ENCODE measurements at regions not wholly inside any gene's neighbourhood (a gene's known extent, or its start where the extent isn't known, plus 50 kb on each side); places are given as distances from the start of the nearest gene placed in this dataset.

GRCh38 chr13:22169473-22169872, 498.6 kb downstream of the FGF9 start (continued):
- TF ChIP-seq EZH2phosphoT487 (IDR thresholded peaks at IDR 0.05; ENCODE audit: unreplicated experiment) (no peak), EZH2 (IDR thresholded peaks at IDR 0.05; ENCODE audit: low read depth, unreplicated experiment) (no peak), ZNF331 (CRISPR knock-in tag; IDR thresholded peaks at IDR 0.05; ENCODE audit: low read depth) (no peak), JUNB (IDR thresholded peaks at IDR 0.05; ENCODE audit: unreplicated experiment) (no peak), ZNF114 (CRISPR knock-in tag; IDR thresholded peaks at IDR 0.05) (no peak), POLR2AphosphoS5 (IDR thresholded peaks at IDR 0.05; ENCODE audit: low read depth) (no peak), CREB1 (CRISPR knock-in tag; IDR thresholded peaks at IDR 0.05; ENCODE audit: low read depth) (no peak), STAT1 (IDR thresholded peaks at IDR 0.05; ENCODE audit: unreplicated experiment) (no peak)
- TF ChIP-seq, protein P1, sequence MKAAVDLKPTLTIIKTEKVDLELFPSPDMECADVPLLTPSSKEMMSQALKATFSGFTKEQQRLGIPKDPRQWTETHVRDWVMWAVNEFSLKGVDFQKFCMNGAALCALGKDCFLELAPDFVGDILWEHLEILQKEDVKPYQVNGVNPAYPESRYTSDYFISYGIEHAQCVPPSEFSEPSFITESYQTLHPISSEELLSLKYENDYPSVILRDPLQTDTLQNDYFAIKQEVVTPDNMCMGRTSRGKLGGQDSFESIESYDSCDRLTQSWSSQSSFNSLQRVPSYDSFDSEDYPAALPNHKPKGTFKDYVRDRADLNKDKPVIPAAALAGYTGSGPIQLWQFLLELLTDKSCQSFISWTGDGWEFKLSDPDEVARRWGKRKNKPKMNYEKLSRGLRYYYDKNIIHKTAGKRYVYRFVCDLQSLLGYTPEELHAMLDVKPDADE (IDR thresholded peaks at IDR 0.05): no peak
- TF ChIP-seq, protein P2, sequence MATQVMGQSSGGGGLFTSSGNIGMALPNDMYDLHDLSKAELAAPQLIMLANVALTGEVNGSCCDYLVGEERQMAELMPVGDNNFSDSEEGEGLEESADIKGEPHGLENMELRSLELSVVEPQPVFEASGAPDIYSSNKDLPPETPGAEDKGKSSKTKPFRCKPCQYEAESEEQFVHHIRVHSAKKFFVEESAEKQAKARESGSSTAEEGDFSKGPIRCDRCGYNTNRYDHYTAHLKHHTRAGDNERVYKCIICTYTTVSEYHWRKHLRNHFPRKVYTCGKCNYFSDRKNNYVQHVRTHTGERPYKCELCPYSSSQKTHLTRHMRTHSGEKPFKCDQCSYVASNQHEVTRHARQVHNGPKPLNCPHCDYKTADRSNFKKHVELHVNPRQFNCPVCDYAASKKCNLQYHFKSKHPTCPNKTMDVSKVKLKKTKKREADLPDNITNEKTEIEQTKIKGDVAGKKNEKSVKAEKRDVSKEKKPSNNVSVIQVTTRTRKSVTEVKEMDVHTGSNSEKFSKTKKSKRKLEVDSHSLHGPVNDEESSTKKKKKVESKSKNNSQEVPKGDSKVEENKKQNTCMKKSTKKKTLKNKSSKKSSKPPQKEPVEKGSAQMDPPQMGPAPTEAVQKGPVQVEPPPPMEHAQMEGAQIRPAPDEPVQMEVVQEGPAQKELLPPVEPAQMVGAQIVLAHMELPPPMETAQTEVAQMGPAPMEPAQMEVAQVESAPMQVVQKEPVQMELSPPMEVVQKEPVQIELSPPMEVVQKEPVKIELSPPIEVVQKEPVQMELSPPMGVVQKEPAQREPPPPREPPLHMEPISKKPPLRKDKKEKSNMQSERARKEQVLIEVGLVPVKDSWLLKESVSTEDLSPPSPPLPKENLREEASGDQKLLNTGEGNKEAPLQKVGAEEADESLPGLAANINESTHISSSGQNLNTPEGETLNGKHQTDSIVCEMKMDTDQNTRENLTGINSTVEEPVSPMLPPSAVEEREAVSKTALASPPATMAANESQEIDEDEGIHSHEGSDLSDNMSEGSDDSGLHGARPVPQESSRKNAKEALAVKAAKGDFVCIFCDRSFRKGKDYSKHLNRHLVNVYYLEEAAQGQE (IDR thresholded peaks at IDR 0.05; ENCODE audit: unreplicated experiment): no peak

GRCh38 chr13:22173610-22174009, 502.7 kb downstream of the FGF9 start:
- Histone ChIP-seq H4K20me1 (replicated peaks; ENCODE audit: insufficient read depth) (no peaks in the 10 kb centered on the region; the same call in 1 of the 2 replicates), H3F3A (replicated peaks; ENCODE audit: low read depth) (no peaks in the 10 kb centered on the region), H3K27ac (ENCODE audit: low read depth) (no peak overlapping the region), H3K4me1 (ENCODE audit: insufficient read depth) (peaks cover 8% of the 10 kb centered on the region; the same call in 1 of the 2 replicates), H3K4me2 (no peak overlapping the region), H3K27me3 (ENCODE audit: insufficient read depth) (no peaks in the 10 kb centered on the region), H2AFZ (no peak overlapping the region), H3K4me3 (no peak overlapping the region), H3K36me3 (ENCODE audit: insufficient read depth) (no peaks in the 10 kb centered on the region), H3K79me2 (replicated peaks; ENCODE audit: insufficient read depth) (no peaks in the 10 kb centered on the region; the same call in 1 of the 2 replicates), H3K9me2 (ENCODE audit: insufficient read depth) (peaks cover 4% of the 10 kb centered on the region; the same call in 1 of the 2 replicates)
- no peak for ATAC-seq
- no peak overlapping the region for H3K27ac Mint-ChIP-seq
- DNase-seq (ENCODE audit: low spot score): no peak
- H3K36me3 Mint-ChIP-seq (ENCODE audit: low read depth): peaks cover 1% of the 10 kb centered on the region; the same call in 2 of the 3 replicates
- peaks cover 7% of the 10 kb centered on the region; the same call in 2 of the 3 replicates for H3K4me1 Mint-ChIP-seq
- no peaks in the 10 kb centered on the region for H3K27me3 Mint-ChIP-seq (ENCODE audit: insufficient read depth, low read depth, poor library complexity)
- no peak overlapping the region for H3K4me3 Mint-ChIP-seq
- peaks cover 3% of the 10 kb centered on the region; the same call in 2 of the 3 replicates for H3K9me3 Mint-ChIP-seq
- no peak for TF ChIP-seq ZNF114 (CRISPR knock-in tag; IDR thresholded peaks at IDR 0.05)
- TF ChIP-seq EZH2 (IDR thresholded peaks at IDR 0.05; ENCODE audit: low read depth, unreplicated experiment): no peak
- TF ChIP-seq, protein P1 (IDR thresholded peaks at IDR 0.05): no peak
- no peak for TF ChIP-seq POLR2AphosphoS5 (IDR thresholded peaks at IDR 0.05; ENCODE audit: low read depth)
- TF ChIP-seq, protein P3, sequence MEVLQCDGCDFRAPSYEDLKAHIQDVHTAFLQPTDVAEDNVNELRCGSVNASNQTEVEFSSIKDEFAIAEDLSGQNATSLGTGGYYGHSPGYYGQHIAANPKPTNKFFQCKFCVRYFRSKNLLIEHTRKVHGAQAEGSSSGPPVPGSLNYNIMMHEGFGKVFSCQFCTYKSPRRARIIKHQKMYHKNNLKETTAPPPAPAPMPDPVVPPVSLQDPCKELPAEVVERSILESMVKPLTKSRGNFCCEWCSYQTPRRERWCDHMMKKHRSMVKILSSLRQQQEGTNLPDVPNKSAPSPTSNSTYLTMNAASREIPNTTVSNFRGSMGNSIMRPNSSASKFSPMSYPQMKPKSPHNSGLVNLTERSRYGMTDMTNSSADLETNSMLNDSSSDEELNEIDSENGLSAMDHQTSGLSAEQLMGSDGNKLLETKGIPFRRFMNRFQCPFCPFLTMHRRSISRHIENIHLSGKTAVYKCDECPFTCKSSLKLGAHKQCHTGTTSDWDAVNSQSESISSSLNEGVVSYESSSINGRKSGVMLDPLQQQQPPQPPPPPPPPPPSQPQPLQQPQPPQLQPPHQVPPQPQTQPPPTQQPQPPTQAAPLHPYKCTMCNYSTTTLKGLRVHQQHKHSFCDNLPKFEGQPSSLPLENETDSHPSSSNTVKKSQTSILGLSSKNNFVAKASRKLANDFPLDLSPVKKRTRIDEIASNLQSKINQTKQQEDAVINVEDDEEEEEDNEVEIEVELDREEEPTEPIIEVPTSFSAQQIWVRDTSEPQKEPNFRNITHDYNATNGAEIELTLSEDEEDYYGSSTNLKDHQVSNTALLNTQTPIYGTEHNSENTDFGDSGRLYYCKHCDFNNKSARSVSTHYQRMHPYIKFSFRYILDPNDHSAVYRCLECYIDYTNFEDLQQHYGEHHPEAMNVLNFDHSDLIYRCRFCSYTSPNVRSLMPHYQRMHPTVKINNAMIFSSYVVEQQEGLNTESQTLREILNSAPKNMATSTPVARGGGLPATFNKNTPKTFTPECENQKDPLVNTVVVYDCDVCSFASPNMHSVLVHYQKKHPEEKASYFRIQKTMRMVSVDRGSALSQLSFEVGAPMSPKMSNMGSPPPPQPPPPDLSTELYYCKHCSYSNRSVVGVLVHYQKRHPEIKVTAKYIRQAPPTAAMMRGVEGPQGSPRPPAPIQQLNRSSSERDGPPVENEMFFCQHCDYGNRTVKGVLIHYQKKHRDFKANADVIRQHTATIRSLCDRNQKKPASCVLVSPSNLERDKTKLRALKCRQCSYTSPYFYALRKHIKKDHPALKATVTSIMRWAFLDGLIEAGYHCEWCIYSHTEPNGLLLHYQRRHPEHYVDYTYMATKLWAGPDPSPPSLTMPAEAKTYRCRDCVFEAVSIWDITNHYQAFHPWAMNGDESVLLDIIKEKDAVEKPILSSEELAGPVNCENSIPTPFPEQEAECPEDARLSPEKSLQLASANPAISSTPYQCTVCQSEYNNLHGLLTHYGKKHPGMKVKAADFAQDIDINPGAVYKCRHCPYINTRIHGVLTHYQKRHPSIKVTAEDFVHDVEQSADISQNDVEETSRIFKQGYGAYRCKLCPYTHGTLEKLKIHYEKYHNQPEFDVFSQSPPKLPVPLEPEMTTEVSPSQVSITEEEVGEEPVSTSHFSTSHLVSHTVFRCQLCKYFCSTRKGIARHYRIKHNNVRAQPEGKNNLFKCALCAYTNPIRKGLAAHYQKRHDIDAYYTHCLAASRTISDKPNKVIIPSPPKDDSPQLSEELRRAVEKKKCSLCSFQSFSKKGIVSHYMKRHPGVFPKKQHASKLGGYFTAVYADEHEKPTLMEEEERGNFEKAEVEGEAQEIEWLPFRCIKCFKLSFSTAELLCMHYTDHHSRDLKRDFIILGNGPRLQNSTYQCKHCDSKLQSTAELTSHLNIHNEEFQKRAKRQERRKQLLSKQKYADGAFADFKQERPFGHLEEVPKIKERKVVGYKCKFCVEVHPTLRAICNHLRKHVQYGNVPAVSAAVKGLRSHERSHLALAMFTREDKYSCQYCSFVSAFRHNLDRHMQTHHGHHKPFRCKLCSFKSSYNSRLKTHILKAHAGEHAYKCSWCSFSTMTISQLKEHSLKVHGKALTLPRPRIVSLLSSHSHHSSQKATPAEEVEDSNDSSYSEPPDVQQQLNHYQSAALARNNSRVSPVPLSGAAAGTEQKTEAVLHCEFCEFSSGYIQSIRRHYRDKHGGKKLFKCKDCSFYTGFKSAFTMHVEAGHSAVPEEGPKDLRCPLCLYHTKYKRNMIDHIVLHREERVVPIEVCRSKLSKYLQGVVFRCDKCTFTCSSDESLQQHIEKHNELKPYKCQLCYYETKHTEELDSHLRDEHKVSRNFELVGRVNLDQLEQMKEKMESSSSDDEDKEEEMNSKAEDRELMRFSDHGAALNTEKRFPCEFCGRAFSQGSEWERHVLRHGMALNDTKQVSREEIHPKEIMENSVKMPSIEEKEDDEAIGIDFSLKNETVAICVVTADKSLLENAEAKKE (CRISPR knock-in tag; IDR thresholded peaks at IDR 0.05): no peak

All from GM23338 (cell line).